HEK293T (cell line): ENCODE measurements at regions not wholly inside any gene's neighbourhood (a gene's known extent, or its start where the extent isn't known, plus 50 kb on each side); places are given as distances from the start of the nearest gene placed in this dataset.

Source experiments
- CTBP1 ChIP-seq: fragments of 450-650 bp; IDR thresholded peaks from 2 replicates; pipeline ENCODE4 v1.6.1; 2016; ENCODE audit warnings: borderline replicate concordance
- FOXK2 ChIP-seq: fragments of 450-650 bp; IDR thresholded peaks from 2 replicates; pipeline ENCODE4 v1.6.1; 2016; ENCODE audit warnings: mild to moderate bottlenecking
- FOXM1 ChIP-seq: fragments of 450-650 bp; IDR thresholded peaks from 2 replicates; pipeline ENCODE4 v1.6.1; 2017; ENCODE audit warnings: mild to moderate bottlenecking, borderline replicate concordance
- HDGF ChIP-seq: fragments of 450-650 bp; IDR thresholded peaks from 2 replicates; pipeline ENCODE4 v1.6.1; 2017; ENCODE audit warnings: antibody characterized with exemption, borderline replicate concordance
- NFRKB ChIP-seq: fragments of 450-650 bp; IDR thresholded peaks from 2 replicates; pipeline ENCODE4 v1.6.1; 2016; ENCODE audit warnings: mild to moderate bottlenecking, moderate library complexity
- SP1 ChIP-seq: fragments of 450-650 bp; IDR thresholded peaks from 2 replicates; pipeline ENCODE4 v1.6.1; 2017
- SUZ12 ChIP-seq: fragments of 450-650 bp; IDR thresholded peaks from 2 replicates; pipeline ENCODE4 v1.6.1; 2016; ENCODE audit warnings: mild to moderate bottlenecking
- TARDBP ChIP-seq: fragments of 450-650 bp; IDR thresholded peaks from 2 replicates; pipeline ENCODE4 v1.6.1; 2016

GRCh38 chr7:112634107-112634506, 153.3 kb downstream of the LSMEM1 start:
- no peak for TF ChIP-seq SUZ12
- no peak for TF ChIP-seq SP1
- TF ChIP-seq FOXK2 = no peak
- TF ChIP-seq HDGF = no peak
- TF ChIP-seq TARDBP = no peak
- no peak for TF ChIP-seq FOXM1
- TF ChIP-seq CTBP1 = no peak
- no peak for TF ChIP-seq NFRKB
